Activated B cell treated with CpG ODN at 0.5 μM for 24 hours (primary cell): ENCODE measurements at regions not wholly inside any gene's neighbourhood (a gene's known extent, or its start where the extent isn't known, plus 50 kb on each side); places are given as distances from the start of the nearest gene placed in this dataset.

Experiments
- ATAC-seq: fragments of 200-7000 bp; cut with Tn5 transposase; one replicate; pipeline ENCODE4 v1.10.0; 2021; ENCODE audit warnings: low read depth, mild to moderate bottlenecking, moderate library complexity
- CTCF ChIA-PET: fragments of 350-600 bp; sonication (Branson Sonifier 250); formaldehyde crosslinking; loops from one replicate; lab custom pipeline; 2021; ENCODE audit warnings: antibody characterized with exemption; lab: Charles Lee
- POLR2A ChIA-PET: fragments of 350-600 bp; sonication (Branson Sonifier 250); formaldehyde crosslinking; loops from one replicate; lab custom pipeline; 2021; ENCODE audit warnings: antibody characterized with exemption; lab: Charles Lee
- DNase-seq: peaks from one replicate; pipeline ENCODE4 v3.0.0; 2022
- H3K27ac Mint-ChIP-seq: one replicate; pipeline ENCODE4 v1.8.0; 2020; ENCODE audit warnings: mixed read lengths
- H3K27me3 Mint-ChIP-seq: one replicate; pipeline ENCODE4 v1.8.0; 2021; ENCODE audit warnings: mixed read lengths
- H3K36me3 Mint-ChIP-seq: one replicate; pipeline ENCODE4 v1.8.0; 2021; ENCODE audit warnings: low read depth, mixed read lengths
- H3K4me1 Mint-ChIP-seq: one replicate; pipeline ENCODE4 v1.8.0; 2021; ENCODE audit warnings: mixed read lengths
- H3K4me3 Mint-ChIP-seq: one replicate; pipeline ENCODE4 v1.8.0; 2020; ENCODE audit warnings: mild to moderate bottlenecking, mixed read lengths
- H3K9me3 Mint-ChIP-seq: one replicate; pipeline ENCODE4 v1.8.0; 2020; ENCODE audit warnings: mixed read lengths
- CTCF ChIP-seq: fragments of 200-600 bp; IDR thresholded peaks from one replicate; pipeline ENCODE4 v1.8.0; 2022; ENCODE audit warnings: antibody characterized with exemption, mild to moderate bottlenecking
- intact Hi-C: fragments of 100-400 bp; cut with micrococcal nuclease; formaldehyde crosslinking; loops from one replicate; pipeline ENCODE4 v1.15.1; 2024

GRCh38 chr10:90354914-90355313, 502.9 kb downstream of the HTR7 start:
- Mint-ChIP-seq H3K4me1 (no peaks in the 10 kb centered on the region), H3K36me3 (no peaks in the 10 kb centered on the region), H3K27ac (no peak overlapping the region), H3K9me3 (no peaks in the 10 kb centered on the region), H3K4me3 (no peak overlapping the region), H3K27me3 (peaks cover 8% of the 10 kb centered on the region)
- CTCF ChIA-PET = no interaction called here
- intact Hi-C loops = no loop called here
- POLR2A ChIA-PET = no interaction called here
- no peak for DNase-seq
- no peak for TF ChIP-seq CTCF
- no peak for ATAC-seq

DNA sequence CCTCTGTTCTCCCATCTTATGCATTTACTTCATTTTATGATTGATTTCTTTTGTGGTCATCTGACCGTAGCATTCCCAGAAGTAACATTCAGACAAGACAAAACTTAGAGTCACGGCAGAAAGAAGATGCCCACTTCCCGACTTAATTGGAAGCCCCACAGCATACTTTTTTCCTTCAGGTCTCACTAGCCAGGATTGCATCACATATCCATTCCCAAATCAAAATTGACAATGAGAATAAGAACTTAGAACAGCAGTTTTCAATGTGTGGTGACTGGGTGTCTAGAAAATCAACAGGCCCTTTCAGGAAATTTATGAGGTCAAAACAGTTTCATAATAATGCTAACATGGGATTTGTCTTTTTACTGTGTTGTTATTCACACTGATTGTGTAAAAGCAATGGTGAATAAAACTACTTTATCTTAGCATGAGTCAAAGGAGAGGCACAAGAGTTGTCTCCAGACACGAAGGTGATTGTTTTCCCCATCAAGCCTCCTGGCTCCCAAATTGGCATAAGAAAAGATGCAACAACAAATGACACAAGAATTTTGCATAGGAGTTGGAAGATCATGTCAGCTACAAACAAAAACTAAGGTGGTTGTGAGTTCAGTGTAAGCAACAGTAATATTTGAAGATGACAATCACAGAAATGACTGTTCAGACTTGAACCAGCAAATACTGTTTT, 493.9 kb downstream of the HTR7 start:
- Mint-ChIP-seq H3K4me3 (no peak overlapping the region), H3K4me1 (no peaks in the 10 kb centered on the region), H3K27me3 (no peaks in the 10 kb centered on the region), H3K36me3 (no peaks in the 10 kb centered on the region), H3K9me3 (peaks cover 4% of the 10 kb centered on the region), H3K27ac (no peak overlapping the region)
- no peak for DNase-seq
- POLR2A ChIA-PET = no interaction called here
- no peak for TF ChIP-seq CTCF
- intact Hi-C loops = no loop called here
- CTCF ChIA-PET = no interaction called here
- ATAC-seq = no peak

GRCh38 chr10:90372451-90372850, 485.4 kb downstream of the HTR7 start:
- POLR2A ChIA-PET = no interaction called here
- intact Hi-C loops = no loop called here
- no peak overlapping the region for H3K4me3 Mint-ChIP-seq
- no peaks in the 10 kb centered on the region for H3K27me3 Mint-ChIP-seq
- H3K36me3 Mint-ChIP-seq = no peaks in the 10 kb centered on the region
- CTCF ChIA-PET = no interaction called here
- TF ChIP-seq CTCF = no peak
- H3K9me3 Mint-ChIP-seq = no peaks in the 10 kb centered on the region
- no peak overlapping the region for H3K27ac Mint-ChIP-seq
- ATAC-seq (no peak), DNase-seq (no peak)
- H3K4me1 Mint-ChIP-seq = no peaks in the 10 kb centered on the region

- no peaks in the 10 kb centered on the region for H3K9me3 Mint-ChIP-seq
- H3K36me3 Mint-ChIP-seq = no peaks in the 10 kb centered on the region
- H3K27ac Mint-ChIP-seq = no peak overlapping the region
- intact Hi-C loops = no loop called here
- CTCF ChIA-PET = no interaction called here
- H3K4me1 Mint-ChIP-seq = no peaks in the 10 kb centered on the region
- TF ChIP-seq CTCF = no peak
- H3K27me3 Mint-ChIP-seq = peaks cover 2% of the 10 kb centered on the region
- no peak overlapping the region for H3K4me3 Mint-ChIP-seq
- DNase-seq = no peak
- ATAC-seq = no peak
- POLR2A ChIA-PET = no interaction called here
These were observed 483.9 kb downstream of the HTR7 start for GRCh38 chr10:90373911-90374310.

DNA sequence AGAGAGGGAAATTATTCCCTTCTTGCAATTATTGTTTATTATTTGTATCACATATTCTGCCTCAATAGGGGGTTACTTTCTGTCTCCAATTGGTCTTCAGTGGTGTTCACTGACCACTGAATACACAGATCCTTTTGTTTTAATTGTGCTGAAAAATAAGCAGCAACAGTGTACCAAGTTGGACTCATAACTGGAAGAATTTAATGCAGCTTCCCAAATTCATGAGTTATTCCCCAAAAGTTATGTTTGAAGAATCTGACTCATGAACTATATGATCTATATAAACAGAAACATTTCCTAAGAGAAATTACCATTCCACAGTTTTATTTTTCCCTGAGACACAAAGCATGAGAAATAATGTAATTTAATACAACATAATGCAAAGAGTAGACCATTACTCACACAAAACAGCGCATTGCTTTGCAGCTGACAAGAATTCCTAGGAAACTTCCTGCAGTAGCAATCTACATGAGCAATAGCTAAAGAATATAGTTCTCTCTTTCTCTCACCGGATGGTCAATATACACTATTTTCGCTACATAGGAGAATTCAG, 479.2 kb downstream of the HTR7 start:
- no peak overlapping the region for H3K27ac Mint-ChIP-seq
- no peak for ATAC-seq

More for the DNA sequence above, 479.2 kb downstream of the HTR7 start:
- no peak for DNase-seq
- H3K4me3 Mint-ChIP-seq = no peak overlapping the region
- ChIA-PET CTCF (no interaction called here), POLR2A (no interaction called here)
- no peak for TF ChIP-seq CTCF
- intact Hi-C loops = no loop called here
- H3K9me3 Mint-ChIP-seq = no peaks in the 10 kb centered on the region
- no peaks in the 10 kb centered on the region for H3K4me1 Mint-ChIP-seq
- H3K36me3 Mint-ChIP-seq = no peaks in the 10 kb centered on the region
- H3K27me3 Mint-ChIP-seq = peaks cover 2% of the 10 kb centered on the region
